GM23248 (cell line): ENCODE measurements at regions not wholly inside any gene's neighbourhood (a gene's known extent, or its start where the extent isn't known, plus 50 kb on each side); places are given as distances from the start of the nearest gene placed in this dataset.

Source experiments
- EZH2 ChIP-seq: fragments of 200-600 bp; sonication (generic); IDR thresholded peaks from 2 replicates; pipeline ENCODE4 v1.6.1; 2018; ENCODE audit warnings: antibody characterized with exemption, mild to moderate bottlenecking; ENCODE audit not compliant: insufficient read depth, poor library complexity, severe bottlenecking
- EZH2phosphoT487 ChIP-seq: fragments of 200-600 bp; sonication (generic); IDR thresholded peaks from 2 replicates; pipeline ENCODE4 v1.6.1; 2018; ENCODE audit warnings: antibody characterized with exemption, moderate library complexity, mild to moderate bottlenecking, low read depth; ENCODE audit not compliant: insufficient read depth

DNA sequence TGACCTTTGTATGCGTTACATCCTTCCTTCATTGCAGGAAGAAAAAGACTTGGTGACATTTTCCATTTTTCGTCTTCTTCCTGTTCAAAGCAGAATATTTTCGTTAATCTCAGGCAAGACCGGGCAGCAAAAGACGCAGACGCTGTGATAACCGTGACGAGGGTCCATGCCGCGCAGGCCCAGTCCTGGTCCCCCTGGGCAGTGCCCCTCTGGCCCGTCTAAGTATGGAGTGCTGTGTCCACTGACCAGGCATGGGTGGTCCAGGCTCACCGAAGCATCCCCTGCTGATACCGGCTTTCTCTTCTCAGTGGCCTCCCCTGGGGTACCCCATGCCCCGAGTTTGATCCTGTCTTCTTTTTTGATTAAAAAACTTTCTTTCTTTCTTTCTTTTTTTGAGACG, 135.2 kb upstream of the ASB18 start:
- TF ChIP-seq EZH2phosphoT487 = no peak
- TF ChIP-seq EZH2 = no peak
